RWPE2 (cell line): ENCODE measurements at regions not wholly inside any gene's neighbourhood (a gene's known extent, or its start where the extent isn't known, plus 50 kb on each side); places are given as distances from the start of the nearest gene placed in this dataset.

ENCODE experiments used
- ATAC-seq: fragments of 200-7000 bp; cut with Tn5 transposase; 3 replicates; pipeline ENCODE4 v1.9.1; 2021; ENCODE audit warnings: low read depth
- DNase-seq: peaks from one replicate; pipeline ENCODE4 v3.0.0-alpha.2; 2020; ENCODE audit warnings: low spot score
- H3K27ac ChIP-seq: fragments of 450-650 bp; 2 replicates; pipeline ENCODE4 v1.5.1; 2017; ENCODE audit warnings: mild to moderate bottlenecking; ENCODE audit not compliant: poor library complexity, severe bottlenecking
- H3K27me3 ChIP-seq: fragments of 250-450 bp; sonication (Bioruptor Pico); 2 replicates; pipeline ENCODE4 v1.5.1; 2021; ENCODE audit warnings: mild to moderate bottlenecking, moderate library complexity; ENCODE audit not compliant: insufficient read depth, poor library complexity, severe bottlenecking
- H3K36me3 ChIP-seq: fragments of 250-450 bp; sonication (Bioruptor Pico); 2 replicates; pipeline ENCODE4 v1.5.1; 2020; ENCODE audit warnings: low read depth, mild to moderate bottlenecking, moderate library complexity
- H3K4me1 ChIP-seq: fragments of 250-450 bp; sonication (Bioruptor Pico); 2 replicates; pipeline ENCODE4 v1.5.1; 2021; ENCODE audit warnings: mild to moderate bottlenecking, moderate library complexity; ENCODE audit not compliant: insufficient read depth, poor library complexity, severe bottlenecking
- H3K4me3 ChIP-seq: fragments of 250-450 bp; sonication (Bioruptor Pico); 2 replicates; pipeline ENCODE4 v1.5.1; 2021; ENCODE audit warnings: mild to moderate bottlenecking, moderate library complexity; ENCODE audit not compliant: severe bottlenecking
- H3K9me3 ChIP-seq: fragments of 250-450 bp; sonication (Bioruptor Pico); 2 replicates; pipeline ENCODE4 v1.5.1; 2021; ENCODE audit warnings: mild to moderate bottlenecking, moderate library complexity; ENCODE audit not compliant: severe bottlenecking
- TF ChIP-seq, protein P1 (sequence below): fragments of 450-650 bp; IDR thresholded peaks from one replicate; pipeline ENCODE4 v1.5.1; 2017; ENCODE audit warnings: mild to moderate bottlenecking, moderate library complexity; ENCODE audit not compliant: poor library complexity, severe bottlenecking

DNA sequence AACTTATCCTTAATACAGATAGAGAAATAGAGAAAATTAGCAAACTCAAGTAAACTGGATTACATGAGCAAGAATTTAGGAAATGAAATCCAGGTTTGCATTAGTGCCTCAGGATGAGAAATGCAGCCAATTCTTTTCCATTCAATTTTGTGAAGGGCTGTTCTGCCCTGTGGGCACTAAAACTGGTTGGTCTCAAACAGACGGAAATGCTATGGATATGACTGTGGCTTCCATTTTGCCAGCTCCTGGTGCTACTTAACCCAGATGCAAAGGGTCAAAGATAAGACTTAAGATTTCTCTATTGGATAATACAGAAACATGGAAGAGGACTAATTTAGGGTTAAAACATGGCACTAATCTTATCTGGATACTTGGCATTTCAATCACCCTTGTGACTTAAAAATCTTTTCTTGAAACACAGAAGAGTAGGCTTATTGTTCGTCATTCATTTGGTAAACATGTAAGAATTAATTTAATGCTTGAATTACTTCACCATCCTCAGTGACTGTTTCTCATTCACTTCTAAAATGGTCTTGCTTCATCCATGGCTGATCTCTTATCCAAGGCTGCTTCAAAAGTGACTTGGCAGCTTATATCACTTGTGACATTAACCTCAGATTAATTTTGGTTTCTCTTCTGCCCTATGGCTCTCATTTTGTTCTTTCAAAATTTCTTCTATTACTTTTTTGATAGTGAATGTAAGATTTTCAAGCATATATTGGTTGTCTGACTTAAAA lies 1008.7 kb downstream of the GLUD2 start:
- TF ChIP-seq, protein P1, sequence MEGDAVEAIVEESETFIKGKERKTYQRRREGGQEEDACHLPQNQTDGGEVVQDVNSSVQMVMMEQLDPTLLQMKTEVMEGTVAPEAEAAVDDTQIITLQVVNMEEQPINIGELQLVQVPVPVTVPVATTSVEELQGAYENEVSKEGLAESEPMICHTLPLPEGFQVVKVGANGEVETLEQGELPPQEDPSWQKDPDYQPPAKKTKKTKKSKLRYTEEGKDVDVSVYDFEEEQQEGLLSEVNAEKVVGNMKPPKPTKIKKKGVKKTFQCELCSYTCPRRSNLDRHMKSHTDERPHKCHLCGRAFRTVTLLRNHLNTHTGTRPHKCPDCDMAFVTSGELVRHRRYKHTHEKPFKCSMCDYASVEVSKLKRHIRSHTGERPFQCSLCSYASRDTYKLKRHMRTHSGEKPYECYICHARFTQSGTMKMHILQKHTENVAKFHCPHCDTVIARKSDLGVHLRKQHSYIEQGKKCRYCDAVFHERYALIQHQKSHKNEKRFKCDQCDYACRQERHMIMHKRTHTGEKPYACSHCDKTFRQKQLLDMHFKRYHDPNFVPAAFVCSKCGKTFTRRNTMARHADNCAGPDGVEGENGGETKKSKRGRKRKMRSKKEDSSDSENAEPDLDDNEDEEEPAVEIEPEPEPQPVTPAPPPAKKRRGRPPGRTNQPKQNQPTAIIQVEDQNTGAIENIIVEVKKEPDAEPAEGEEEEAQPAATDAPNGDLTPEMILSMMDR, result no peak
- H3K36me3 ChIP-seq, result no peaks in the 10 kb centered on the region
- ATAC-seq, result no peak

DNA sequence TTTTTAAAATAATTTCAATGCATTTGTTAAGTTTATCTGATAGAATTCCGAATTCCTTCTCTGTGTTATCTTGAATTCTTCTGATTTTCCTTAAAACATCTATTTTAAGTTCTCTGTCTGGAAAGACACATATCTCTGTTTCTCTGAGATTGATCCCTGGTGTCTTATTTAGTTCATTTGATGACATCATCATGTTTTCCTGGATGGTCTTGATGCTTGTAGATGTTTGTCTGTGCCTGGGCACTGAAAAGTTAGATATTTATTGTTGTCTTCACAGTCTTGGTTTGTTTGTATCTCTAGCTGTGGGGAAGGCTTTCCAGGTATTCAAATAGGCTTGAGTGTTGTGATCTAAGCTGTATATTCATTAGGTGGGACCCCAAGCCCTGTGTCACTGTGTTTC lies 1028.8 kb downstream of the GLUD2 start:
- Histone ChIP-seq H3K27ac (no peak overlapping the region), H3K4me3 (no peak overlapping the region), H3K9me3 (no peaks in the 10 kb centered on the region), H3K4me1 (no peaks in the 10 kb centered on the region), H3K36me3 (no peaks in the 10 kb centered on the region), H3K27me3 (no peaks in the 10 kb centered on the region)
- TF ChIP-seq, protein P1, result no peak
- ATAC-seq (no peak), DNase-seq (no peak)

More for the DNA sequence above, 1008.7 kb downstream of the GLUD2 start:
- no peaks in the 10 kb centered on the region for H3K9me3 ChIP-seq
- no peak overlapping the region for H3K4me3 ChIP-seq
- no peak overlapping the region for H3K27ac ChIP-seq
- no peaks in the 10 kb centered on the region for H3K27me3 ChIP-seq
- no peaks in the 10 kb centered on the region for H3K4me1 ChIP-seq
- DNase-seq, result no peak

DNA sequence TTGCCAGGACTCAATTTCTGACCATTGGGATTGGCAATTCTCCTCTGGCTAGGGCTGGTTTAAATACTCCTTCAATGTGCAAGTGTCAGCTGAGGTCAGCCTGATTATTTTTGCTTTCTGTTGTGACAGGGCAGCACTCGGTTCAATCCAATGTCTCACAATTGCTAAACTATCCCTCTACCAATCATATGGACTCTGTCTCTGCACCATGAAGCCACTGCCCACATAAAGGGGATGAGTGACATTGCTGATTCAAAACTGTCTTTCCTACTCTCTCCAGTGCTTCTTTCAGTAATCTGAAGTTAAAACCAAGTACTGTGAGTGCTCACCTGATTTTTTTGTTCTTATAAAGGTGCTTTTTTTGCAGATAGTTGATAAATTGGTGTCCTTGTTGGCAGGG lies 1030.7 kb downstream of the GLUD2 start:
- Histone ChIP-seq H3K4me3 (no peak overlapping the region), H3K36me3 (no peaks in the 10 kb centered on the region), H3K27ac (no peak overlapping the region), H3K27me3 (no peaks in the 10 kb centered on the region), H3K9me3 (no peaks in the 10 kb centered on the region), H3K4me1 (no peaks in the 10 kb centered on the region)
- TF ChIP-seq, protein P1, result no peak
- DNase-seq (no peak), ATAC-seq (no peak)

DNA sequence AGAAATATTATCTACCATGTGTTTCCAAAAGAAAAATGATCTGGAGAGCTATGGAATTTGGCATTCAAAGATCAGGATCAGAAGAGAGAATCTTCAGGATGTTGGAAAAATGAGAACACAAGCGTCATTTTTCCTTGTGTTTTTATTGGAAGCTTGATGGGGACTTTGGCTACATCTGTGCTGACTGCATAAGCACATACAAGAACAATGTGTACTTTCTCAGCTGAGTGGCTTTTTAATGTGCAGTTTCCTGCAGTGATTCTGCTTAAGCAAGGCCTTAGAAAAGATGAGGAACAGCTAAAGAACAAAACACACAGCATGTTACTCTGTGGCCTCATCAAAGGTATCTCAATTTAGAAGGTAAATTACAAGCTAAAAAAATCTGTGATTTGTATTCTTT lies 1039.9 kb downstream of the GLUD2 start:
- H3K4me1 ChIP-seq, result no peaks in the 10 kb centered on the region
- H3K4me3 ChIP-seq, result no peak overlapping the region
- H3K9me3 ChIP-seq, result no peaks in the 10 kb centered on the region
- no peak for DNase-seq
- no peaks in the 10 kb centered on the region for H3K36me3 ChIP-seq
- TF ChIP-seq, protein P1, result no peak
- ATAC-seq, result no peak
- H3K27me3 ChIP-seq, result no peaks in the 10 kb centered on the region
- H3K27ac ChIP-seq, result no peak overlapping the region

DNA sequence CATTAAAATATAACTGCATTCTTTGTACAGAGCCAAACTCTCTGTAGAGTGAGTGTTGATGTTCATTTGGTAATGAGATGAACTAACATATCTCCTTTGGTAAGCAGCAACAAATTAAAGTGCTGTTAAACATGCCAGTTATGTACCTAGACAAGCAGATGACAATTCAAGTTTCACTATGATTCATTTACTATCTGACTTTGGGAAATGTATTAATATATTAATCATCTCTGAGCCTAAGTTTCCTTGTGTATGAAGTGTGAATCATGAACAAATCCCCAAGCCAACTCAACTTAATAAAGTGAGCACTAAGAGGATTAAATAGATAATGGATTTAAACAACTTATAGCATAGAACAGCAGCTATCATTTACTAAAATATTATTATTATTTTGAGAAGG lies 1044.2 kb downstream of the GLUD2 start:
- H3K4me1 ChIP-seq, result no peaks in the 10 kb centered on the region
- ATAC-seq (no peak), DNase-seq (no peak)
- no peaks in the 10 kb centered on the region for H3K27me3 ChIP-seq
- H3K27ac ChIP-seq, result no peak overlapping the region
- H3K9me3 ChIP-seq, result no peaks in the 10 kb centered on the region
- TF ChIP-seq, protein P1, result no peak
- H3K4me3 ChIP-seq, result no peak overlapping the region
- no peaks in the 10 kb centered on the region for H3K36me3 ChIP-seq
